Liver (tissue), 8 donors: ENCODE measurements at regions not wholly inside any gene's neighbourhood (a gene's known extent, or its start where the extent isn't known, plus 50 kb on each side); places are given as distances from the start of the nearest gene placed in this dataset.

Experiments used
- DNase-seq: peaks from one replicate; pipeline ENCODE4 v3.0.0-alpha.2; 2017; ENCODE audit warnings: low spot score
- H3K27ac ChIP-seq, 2 donors: one replicate each; pipeline ENCODE4 v1.7.0; 2013; ENCODE audit warnings: inconsistent platforms in 2 of 2, low read length in 2 of 2, control low read depth in 1 of 2, low read depth in 1 of 2, mild to moderate bottlenecking in 1 of 2
- H3K27me3 ChIP-seq, 4 donors: one replicate each; pipeline versions ENCODE4 v1.6.1 to v1.7.0; 2013; ENCODE audit warnings: low read length in 3 of 4, inconsistent platforms in 1 of 4, mild to moderate bottlenecking in 1 of 4, moderate library complexity in 1 of 4; ENCODE audit not compliant: control insufficient read depth in 4 of 4, insufficient read depth in 4 of 4
- H3K36me3 ChIP-seq, 4 donors: one replicate each; pipeline versions ENCODE4 v1.6.1 to v1.7.0; 2013; ENCODE audit warnings: low read length in 3 of 4, mild to moderate bottlenecking in 3 of 4, low read depth in 1 of 4, moderate library complexity in 1 of 4; ENCODE audit not compliant: control insufficient read depth in 4 of 4, insufficient read depth in 3 of 4
- H3K4me1 ChIP-seq, 4 donors: one replicate each; pipeline versions ENCODE4 v1.6.1 to v1.7.0; 2013; ENCODE audit warnings: low read length in 3 of 4, mild to moderate bottlenecking in 3 of 4, moderate library complexity in 1 of 4; ENCODE audit not compliant: control insufficient read depth in 4 of 4, insufficient read depth in 4 of 4
- H3K4me3 ChIP-seq, 3 donors: one replicate each; pipeline versions ENCODE4 v1.6.1 to v1.7.0; 2013; ENCODE audit warnings: low read length in 3 of 3, control low read depth in 1 of 3, low read depth in 1 of 3, mild to moderate bottlenecking in 1 of 3
- H3K9ac ChIP-seq, 2 donors: one replicate each; pipeline ENCODE4 v1.7.0; 2013; ENCODE audit warnings: low read length in 2 of 2, mild to moderate bottlenecking in 2 of 2, moderate library complexity in 2 of 2, control low read depth in 1 of 2, low read depth in 1 of 2
- H3K9me3 ChIP-seq, 4 donors: one replicate each; pipeline versions ENCODE4 v1.6.1 to v1.7.0; 2013; ENCODE audit warnings: low read length in 3 of 4; ENCODE audit not compliant: control insufficient read depth in 4 of 4
- CTCF ChIP-seq: fragments of 150-350 bp; IDR thresholded peaks from 2 replicates; pipeline ENCODE4 v1.5.1; 2017; ENCODE audit warnings: improper control_type of control experiment, low read depth, low read length; ENCODE audit not compliant: missing input control
- EGR1 ChIP-seq, 2 donors: IDR thresholded peaks; 2 replicates each; pipeline ENCODE4 v1.6.1; 2016 to 2018; ENCODE audit warnings: antibody characterized with exemption in 2 of 2, low read depth in 2 of 2
- FOXA1 ChIP-seq: IDR thresholded peaks from 2 replicates; pipeline ENCODE4 v1.6.1; 2016; ENCODE audit warnings: antibody characterized with exemption
- FOXA2 ChIP-seq: IDR thresholded peaks from 2 replicates; pipeline ENCODE4 v1.6.1; 2016; ENCODE audit warnings: antibody characterized with exemption
- GABPA ChIP-seq, 2 donors: IDR thresholded peaks in 1 of 2; conservative IDR thresholded peaks in 1 of 2; 2 replicates each; pipeline ENCODE4 v1.6.1; 2016; ENCODE audit warnings: antibody characterized with exemption in 2 of 2, mild to moderate bottlenecking in 1 of 2, moderate library complexity in 1 of 2
- HNF4A ChIP-seq, 2 donors: conservative IDR thresholded peaks; 2 replicates each; pipeline ENCODE4 v1.6.1; 2016; ENCODE audit warnings: antibody characterized with exemption in 2 of 2, mild to moderate bottlenecking in 2 of 2
- HNF4G ChIP-seq: IDR thresholded peaks from 2 replicates; pipeline ENCODE4 v1.6.1; 2016; ENCODE audit warnings: antibody characterized with exemption
- JUND ChIP-seq, 2 donors: IDR thresholded peaks; 2 replicates each; pipeline ENCODE4 v1.6.1; 2016; ENCODE audit warnings: antibody characterized with exemption in 2 of 2
- MAX ChIP-seq: IDR thresholded peaks from 2 replicates; pipeline ENCODE4 v1.6.1; 2016; ENCODE audit warnings: antibody characterized with exemption
- NR2F2 ChIP-seq: IDR thresholded peaks from 2 replicates; pipeline ENCODE4 v1.6.1; 2016; ENCODE audit warnings: antibody characterized with exemption
- REST ChIP-seq: IDR thresholded peaks from 2 replicates; pipeline ENCODE4 v1.6.1; 2016; ENCODE audit warnings: antibody characterized with exemption, mild to moderate bottlenecking
- RXRA ChIP-seq, 2 donors: IDR thresholded peaks; 2 replicates each; pipeline ENCODE4 v1.6.1; 2017 to 2018; ENCODE audit warnings: antibody characterized with exemption in 2 of 2, mild to moderate bottlenecking in 1 of 2
- SP1 ChIP-seq: IDR thresholded peaks from 2 replicates; pipeline ENCODE4 v1.6.1; 2018; ENCODE audit warnings: antibody characterized with exemption, mild to moderate bottlenecking
- YY1 ChIP-seq: IDR thresholded peaks from 2 replicates; pipeline ENCODE4 v1.6.1; 2016; ENCODE audit warnings: antibody characterized with exemption, mild to moderate bottlenecking
- ZBTB33 ChIP-seq: IDR thresholded peaks from 2 replicates; pipeline ENCODE4 v1.6.1; 2016; ENCODE audit warnings: antibody characterized with exemption
- WGBS: extraction: QIAGEN DNeasy Blood & Tissue Kit; methylation state at CpG from one replicate; pipeline ENCODE4 v1.1.7; 2013; 5-methylcytosine and 5-hydroxymethylcytosine counted together
- TF ChIP-seq, protein P1 (sequence below): IDR thresholded peaks from 2 replicates; pipeline ENCODE4 v1.6.1; 2016; ENCODE audit warnings: antibody characterized with exemption
- donor health status: healthy.
- donor health status: healthy.
- donor health status: healthy.
- donor health status: healthy.
- donor health status: healthy.

GRCh38 chr3:151580591-151580990, 119.7 kb upstream of the IGSF10 start:
- no peak for DNase-seq
- TF ChIP-seq SP1 (no peak), YY1 (no peak), GABPA (IDR thresholded peaks at IDR 0.05 in 1 of 2, conservative IDR thresholded peaks at IDR 0.05 in 1 of 2) (no peak), EGR1 (IDR thresholded peaks at IDR 0.05; ENCODE audit: low read depth in 2 of 2) (no peak), MAX (no peak), FOXA1 (no peak), HNF4A (conservative IDR thresholded peaks at IDR 0.05) (no peak), REST (no peak), ZBTB33 (no peak), HNF4G (no peak), JUND (IDR thresholded peaks at IDR 0.05) (no peak)
- WGBS = 70% methylated on average over 2 of the region's 2 CpGs
- Histone ChIP-seq H3K36me3 (no peaks in the 10 kb centered on the region), H3K4me1 (no peaks in the 10 kb centered on the region), H3K4me3 (no peak overlapping the region), H3K27me3 (no peaks in the 10 kb centered on the region), H3K27ac (no peak overlapping the region), H3K9ac (no peak overlapping the region), H3K9me3 (no peaks in the 10 kb centered on the region)

GRCh38 chr3:151579571-151580270, 118.9 kb upstream of the IGSF10 start:
- WGBS = 86% methylated on average over 3 of the region's 3 CpGs
- Histone ChIP-seq H3K27me3 (no peaks in the 10 kb centered on the region), H3K4me1 (no peaks in the 10 kb centered on the region), H3K36me3 (no peaks in the 10 kb centered on the region), H3K9me3 (no peaks in the 10 kb centered on the region), H3K27ac (no peak overlapping the region), H3K4me3 (no peak overlapping the region), H3K9ac (no peak overlapping the region)
- TF ChIP-seq FOXA2 (no peak), EGR1 (IDR thresholded peaks at IDR 0.05; ENCODE audit: low read depth in 2 of 2) (no peak), SP1 (no peak), HNF4G (no peak), HNF4A (conservative IDR thresholded peaks at IDR 0.05) (no peak), REST (no peak), RXRA (IDR thresholded peaks at IDR 0.05) (no peak), YY1 (no peak), FOXA1 (no peak), CTCF (no peak), GABPA (IDR thresholded peaks at IDR 0.05 in 1 of 2, conservative IDR thresholded peaks at IDR 0.05 in 1 of 2) (no peak), NR2F2 (no peak)
- TF ChIP-seq, protein P1, sequence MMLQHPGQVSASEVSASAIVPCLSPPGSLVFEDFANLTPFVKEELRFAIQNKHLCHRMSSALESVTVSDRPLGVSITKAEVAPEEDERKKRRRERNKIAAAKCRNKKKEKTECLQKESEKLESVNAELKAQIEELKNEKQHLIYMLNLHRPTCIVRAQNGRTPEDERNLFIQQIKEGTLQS = no peak
- DNase-seq = no peak
